CD14-positive monocyte (primary cell): ENCODE measurements at regions not wholly inside any gene's neighbourhood (a gene's known extent, or its start where the extent isn't known, plus 50 kb on each side); places are given as distances from the start of the nearest gene placed in this dataset.

Source experiments
- DNase-seq, 3 donors: peaks; one replicate each; pipeline ENCODE4 v3.0.0-alpha.2; 2011 to 2022
- H2AFZ ChIP-seq: 2 replicates; pipeline ENCODE4 v1.6.0; 2012; ENCODE audit warnings: mild to moderate bottlenecking, low read depth, low read length, inconsistent platforms; ENCODE audit not compliant: insufficient read depth, poor library complexity, severe bottlenecking
- H3K27ac ChIP-seq, 2 donors: 1 replicate in 1 of 2; 2 replicates in 1 of 2; pipeline ENCODE4 v1.5.1; 2012 to 2013; ENCODE audit warnings: low read length in 2 of 2, control low read depth in 1 of 2, inconsistent platforms in 1 of 2, low read depth in 1 of 2, mild to moderate bottlenecking in 1 of 2
- H3K27me3 ChIP-seq, 2 donors: one replicate each; pipeline versions ENCODE4 v1.6.0 to v1.6.1; 2011 to 2013; ENCODE audit warnings: low read length in 2 of 2; ENCODE audit not compliant: control insufficient read depth in 2 of 2, insufficient read depth in 2 of 2
- H3K36me3 ChIP-seq, 2 donors: replicated peaks in 1 of 2; 1 replicate in 1 of 2; 2 replicates in 1 of 2; pipeline versions ENCODE4 v1.5.1 to v1.6.1; 2012 to 2013; ENCODE audit warnings: low read length in 2 of 2, control low read depth in 1 of 2, inconsistent platforms in 1 of 2, mild to moderate bottlenecking in 1 of 2; ENCODE audit not compliant: insufficient read depth in 2 of 2, control insufficient read depth in 1 of 2
- H3K4me1 ChIP-seq, 2 donors: 1 replicate in 1 of 2; 2 replicates in 1 of 2; pipeline versions ENCODE4 v1.5.1 to v1.6.1; 2012 to 2013; ENCODE audit warnings: low read length in 2 of 2, control low read depth in 1 of 2, inconsistent platforms in 1 of 2, mild to moderate bottlenecking in 1 of 2, moderate library complexity in 1 of 2; ENCODE audit not compliant: insufficient read depth in 2 of 2, control insufficient read depth in 1 of 2
- H3K4me2 ChIP-seq: replicated peaks from 2 replicates; pipeline ENCODE3; 2012; ENCODE audit warnings: low read length, moderate library complexity, mild to moderate bottlenecking; ENCODE audit not compliant: poor library complexity, severe bottlenecking; ENCODE audit errors: extremely low read depth
- H3K4me3 ChIP-seq, 3 experiments: fragments of 200-600 bp in 1 of 3; sonication (generic) in 1 of 3; replicated peaks in 1 of 3; 1 replicate in 2 of 3; 2 replicates in 1 of 3; pipeline ENCODE4 v1.5.1; 2011 to 2013; ENCODE audit warnings: low read length in 3 of 3, mild to moderate bottlenecking in 3 of 3, control low read depth in 2 of 3, low read depth in 2 of 3, inconsistent platforms in 1 of 3, moderate library complexity in 1 of 3
- H3K79me2 ChIP-seq: 2 replicates; pipeline ENCODE4 v1.6.0; 2012; ENCODE audit warnings: mild to moderate bottlenecking, control low read depth, inconsistent platforms, low read length, moderate library complexity; ENCODE audit not compliant: insufficient read depth
- H3K9ac ChIP-seq: 2 replicates; pipeline ENCODE4 v1.6.0; 2017; ENCODE audit warnings: low read length, mild to moderate bottlenecking; ENCODE audit not compliant: insufficient read depth, poor library complexity, severe bottlenecking
- H3K9me3 ChIP-seq, 2 donors: replicated peaks in 1 of 2; 1 replicate in 1 of 2; 2 replicates in 1 of 2; pipeline versions ENCODE4 v1.5.1 to v1.6.1; 2012 to 2013; ENCODE audit warnings: low read length in 2 of 2, control low read depth in 1 of 2; ENCODE audit not compliant: control insufficient read depth in 1 of 2, insufficient read depth in 1 of 2
- H4K20me1 ChIP-seq: 2 replicates; pipeline ENCODE4 v1.6.0; 2012; ENCODE audit warnings: mild to moderate bottlenecking, low read length, control low read depth, moderate library complexity; ENCODE audit not compliant: insufficient read depth
- H3K27ac Mint-ChIP-seq, 7 donors: one replicate each; pipeline ENCODE4 v1.8.0; 2020; ENCODE audit warnings: mild to moderate bottlenecking in 7 of 7, mixed read lengths in 7 of 7, moderate library complexity in 6 of 7, inconsistent platforms in 2 of 7
- H3K27me3 Mint-ChIP-seq, 3 donors: one replicate each; pipeline ENCODE4 v1.8.0; 2021 to 2022; ENCODE audit warnings: low read depth in 3 of 3, mild to moderate bottlenecking in 3 of 3, mixed read lengths in 3 of 3, moderate library complexity in 3 of 3, inconsistent platforms in 1 of 3
- H3K36me3 Mint-ChIP-seq, 2 donors: one replicate each; pipeline ENCODE4 v1.8.0; 2020; ENCODE audit warnings: mixed read lengths in 2 of 2, inconsistent platforms in 1 of 2, mild to moderate bottlenecking in 1 of 2
- H3K4me1 Mint-ChIP-seq: one replicate; pipeline ENCODE4 v1.8.0; 2020; ENCODE audit warnings: mild to moderate bottlenecking, mixed read lengths
- H3K4me3 Mint-ChIP-seq, 2 donors: one replicate each; pipeline ENCODE4 v1.8.0; 2020; ENCODE audit warnings: mild to moderate bottlenecking in 2 of 2, mixed read lengths in 2 of 2, moderate library complexity in 1 of 2
- H3K9me3 Mint-ChIP-seq, 7 donors: one replicate each; pipeline ENCODE4 v1.8.0; 2020 to 2022; ENCODE audit warnings: mixed read lengths in 7 of 7, mild to moderate bottlenecking in 6 of 7, moderate library complexity in 6 of 7, inconsistent platforms in 2 of 7
- WGBS: methylation state at CpG from one replicate; pipeline ENCODE4 v1.1.5; 2013; ENCODE audit warnings: missing lambda C conversion rate; ENCODE audit not compliant: insufficient coverage; 5-methylcytosine and 5-hydroxymethylcytosine counted together
- intact Hi-C, 2 donors: fragments of 100-400 bp; cut with micrococcal nuclease; formaldehyde crosslinking; loops; one replicate each; pipeline versions ENCODE4 v1.15.0 to v1.15.1; 2023
- TF ChIP-seq, protein P1 (sequence below): fragments of 200-600 bp; IDR thresholded peaks from one replicate; pipeline ENCODE4 v1.8.0; 2022; ENCODE audit warnings: antibody characterized with exemption, mild to moderate bottlenecking

DNA sequence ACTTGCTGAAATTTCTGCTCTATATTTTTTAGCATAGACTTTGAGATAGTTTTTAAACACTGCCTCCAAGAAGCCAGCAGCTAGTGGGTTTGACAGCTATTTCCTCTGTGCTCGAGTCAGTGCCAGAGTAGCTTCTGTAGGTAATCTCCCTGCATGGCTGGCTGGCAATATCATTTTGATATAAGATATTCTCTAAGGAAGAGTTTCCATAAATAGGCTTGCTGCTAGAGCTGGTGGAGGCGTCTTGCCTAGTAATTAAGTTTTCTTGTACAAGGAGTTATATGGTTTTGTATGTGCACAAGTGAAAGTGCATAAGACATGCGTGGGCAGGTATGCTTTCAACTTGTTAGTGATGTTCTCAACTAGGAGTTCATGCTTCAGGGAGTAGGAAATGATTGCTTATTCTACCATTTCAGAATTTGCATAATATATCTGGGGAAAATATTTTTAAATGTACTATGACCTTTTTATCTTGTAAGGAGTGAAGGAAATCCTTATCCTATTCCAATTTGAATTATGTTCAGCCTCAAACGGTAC lies 74.1 kb upstream of the CCL21 start:
- H3K36me3 ChIP-seq = no peaks in the 10 kb centered on the region
- Mint-ChIP-seq H3K4me3 (no peak overlapping the region), H3K4me1 (no peaks in the 10 kb centered on the region), H3K9me3 (peaks cover 0 to 1% (median 0%) of the 10 kb centered on the region in 7 donors), H3K27ac (no peak overlapping the region), H3K27me3 (peaks cover 7 to 11% (median 9%) of the 10 kb centered on the region in 3 donors), H3K36me3 (no peaks in the 10 kb centered on the region)
- no peak overlapping the region for H3K27ac ChIP-seq
- H4K20me1 ChIP-seq = no peaks in the 10 kb centered on the region
- no peak overlapping the region for H3K4me3 ChIP-seq
- no peak overlapping the region for H3K9ac ChIP-seq
- peaks cover 16 to 20% of the 10 kb centered on the region in 2 donors for H3K27me3 ChIP-seq
- WGBS = 58% methylated on average over 2 of the region's 4 CpGs
- no peak overlapping the region for H3K4me2 ChIP-seq
- no peaks in the 10 kb centered on the region for H3K9me3 ChIP-seq
- intact Hi-C loops = no loop called here
- H2AFZ ChIP-seq = no peak overlapping the region
- H3K4me1 ChIP-seq = no peaks in the 10 kb centered on the region
- H3K79me2 ChIP-seq = no peaks in the 10 kb centered on the region
- DNase-seq = no peak
- TF ChIP-seq, protein P1, sequence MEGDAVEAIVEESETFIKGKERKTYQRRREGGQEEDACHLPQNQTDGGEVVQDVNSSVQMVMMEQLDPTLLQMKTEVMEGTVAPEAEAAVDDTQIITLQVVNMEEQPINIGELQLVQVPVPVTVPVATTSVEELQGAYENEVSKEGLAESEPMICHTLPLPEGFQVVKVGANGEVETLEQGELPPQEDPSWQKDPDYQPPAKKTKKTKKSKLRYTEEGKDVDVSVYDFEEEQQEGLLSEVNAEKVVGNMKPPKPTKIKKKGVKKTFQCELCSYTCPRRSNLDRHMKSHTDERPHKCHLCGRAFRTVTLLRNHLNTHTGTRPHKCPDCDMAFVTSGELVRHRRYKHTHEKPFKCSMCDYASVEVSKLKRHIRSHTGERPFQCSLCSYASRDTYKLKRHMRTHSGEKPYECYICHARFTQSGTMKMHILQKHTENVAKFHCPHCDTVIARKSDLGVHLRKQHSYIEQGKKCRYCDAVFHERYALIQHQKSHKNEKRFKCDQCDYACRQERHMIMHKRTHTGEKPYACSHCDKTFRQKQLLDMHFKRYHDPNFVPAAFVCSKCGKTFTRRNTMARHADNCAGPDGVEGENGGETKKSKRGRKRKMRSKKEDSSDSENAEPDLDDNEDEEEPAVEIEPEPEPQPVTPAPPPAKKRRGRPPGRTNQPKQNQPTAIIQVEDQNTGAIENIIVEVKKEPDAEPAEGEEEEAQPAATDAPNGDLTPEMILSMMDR = no peak

DNA sequence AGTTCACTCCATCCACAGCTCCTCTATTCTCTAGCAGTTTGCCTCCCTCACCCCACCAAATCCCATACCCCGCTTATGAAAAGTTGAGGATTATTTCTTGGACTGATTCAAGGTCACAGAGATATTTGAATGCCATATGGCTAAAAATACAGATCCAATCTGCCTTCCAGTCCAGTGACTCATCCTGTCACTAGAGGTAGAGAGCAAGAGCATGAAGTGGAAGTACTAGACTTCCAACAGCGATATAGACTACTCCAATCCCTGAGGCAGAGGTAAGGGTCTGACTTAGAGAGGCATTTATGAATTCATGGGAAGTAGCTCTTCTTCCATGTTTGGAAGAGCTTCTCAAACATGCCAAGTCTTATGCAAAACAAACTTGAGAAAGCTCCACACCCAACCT lies 72.4 kb upstream of the CCL21 start:
- Histone ChIP-seq H4K20me1 (no peaks in the 10 kb centered on the region), H3K36me3 (no peaks in the 10 kb centered on the region), H3K27me3 (peaks cover 15 to 16% of the 10 kb centered on the region in 2 donors), H2AFZ (no peak overlapping the region), H3K4me2 (no peak overlapping the region), H3K79me2 (no peaks in the 10 kb centered on the region), H3K27ac (no peak overlapping the region), H3K9ac (no peak overlapping the region), H3K4me3 (no peak overlapping the region), H3K9me3 (no peaks in the 10 kb centered on the region), H3K4me1 (peaks cover 5 to 9% of the 10 kb centered on the region in 2 donors)
- Mint-ChIP-seq H3K27me3 (peaks cover 6 to 10% (median 9%) of the 10 kb centered on the region in 3 donors), H3K4me1 (peaks cover 7% of the 10 kb centered on the region), H3K27ac (no peak overlapping the region), H3K9me3 (peaks cover 0 to 1% (median 0%) of the 10 kb centered on the region in 7 donors), H3K36me3 (no peaks in the 10 kb centered on the region), H3K4me3 (no peak overlapping the region)
- intact Hi-C loops = no loop called here
- no CpG with 5 or more reads among the region's 2 CpGs for WGBS
- DNase-seq = no peak
- TF ChIP-seq, protein P1 = no peak
